H1 (cell line): ENCODE measurements at regions not wholly inside any gene's neighbourhood (a gene's known extent, or its start where the extent isn't known, plus 50 kb on each side); places are given as distances from the start of the nearest gene placed in this dataset.

Source experiments
- CTCF ChIA-PET: fragments of 300-600 bp; sonication (Branson Sonifier 250); formaldehyde crosslinking; loops from one replicate; lab custom pipeline; 2021; ENCODE audit not compliant: partially characterized antibody; lab: Charles Lee
- POLR2A ChIA-PET: fragments of 300-600 bp; sonication (Branson Sonifier 250); formaldehyde crosslinking; loops from one replicate; lab custom pipeline; 2021; ENCODE audit warnings: inconsistent platforms; ENCODE audit not compliant: partially characterized antibody; lab: Charles Lee
- DNase-seq, 2 experiments: peaks; one replicate each; pipeline versions ENCODE4 v3.0.0 to v3.0.0-alpha.2; 2010 to 2022; ENCODE audit warnings: low spot score in 2 of 2, low read depth in 1 of 2, mixed read lengths in 1 of 2
- FAIRE-seq: peaks from 2 replicates; lab custom pipeline; 2011; peaks lifted over from hg19 to GRCh38; lab: Jason Lieb, UNC
- H2AFZ ChIP-seq: 2 replicates; pipeline ENCODE4 v1.8.1; 2012; ENCODE audit warnings: low read length, inconsistent platforms
- H2AK5ac ChIP-seq: 2 replicates; pipeline ENCODE4 v1.6.1; 2013; ENCODE audit warnings: low read depth, low read length
- H2BK120ac ChIP-seq: replicated peaks from 2 replicates; pipeline ENCODE3; 2013; ENCODE audit warnings: low read depth, low read length, inconsistent platforms
- H2BK12ac ChIP-seq: 2 replicates; pipeline ENCODE4 v1.6.1; 2013; ENCODE audit warnings: low read depth, low read length
- H2BK15ac ChIP-seq: 2 replicates; pipeline ENCODE4 v1.6.1; 2013; ENCODE audit warnings: low read length
- H2BK20ac ChIP-seq: 2 replicates; pipeline ENCODE4 v1.6.1; 2013; ENCODE audit warnings: low read length
- H2BK5ac ChIP-seq: 2 replicates; pipeline ENCODE4 v1.6.1; 2013; ENCODE audit warnings: low read depth, low read length
- H3K14ac ChIP-seq: 2 replicates; pipeline ENCODE4 v1.6.1; 2013; ENCODE audit warnings: inconsistent platforms; ENCODE audit not compliant: insufficient read length
- H3K18ac ChIP-seq: 2 replicates; pipeline ENCODE4 v1.6.1; 2013; ENCODE audit warnings: low read length; ENCODE audit errors: extremely low read depth
- H3K23ac ChIP-seq: 2 replicates; pipeline ENCODE4 v1.6.1; 2013; ENCODE audit warnings: inconsistent platforms; ENCODE audit not compliant: insufficient read length
- H3K23me2 ChIP-seq: 2 replicates; pipeline ENCODE4 v1.6.1; 2013; ENCODE audit warnings: low read depth, low read length
- H3K27ac ChIP-seq: 2 replicates; pipeline ENCODE4 v1.6.1; 2011; ENCODE audit warnings: low read depth, low read length, inconsistent platforms
- H3K27me3 ChIP-seq, 4 experiments: replicated peaks in 1 of 4; 1 replicate in 1 of 4; 2 replicates in 3 of 4; pipeline versions ENCODE4 v1.6.1 to v1.8.1; 2011 to 2013; ENCODE audit warnings: low read length in 3 of 4, mild to moderate bottlenecking in 3 of 4, inconsistent platforms in 2 of 4, mixed read lengths in 2 of 4, moderate library complexity in 1 of 4; ENCODE audit not compliant: control insufficient read depth in 3 of 4, insufficient read depth in 3 of 4; ENCODE audit errors: extremely low read depth in 1 of 4
- H3K36me3 ChIP-seq, 4 experiments: 2 replicates each; pipeline versions ENCODE4 v1.6.1 to v1.8.1; 2011 to 2013; ENCODE audit warnings: mild to moderate bottlenecking in 4 of 4, low read length in 3 of 4, moderate library complexity in 2 of 4, control low read depth in 1 of 4, inconsistent platforms in 1 of 4; ENCODE audit not compliant: insufficient read depth in 4 of 4, control insufficient read depth in 2 of 4
- H3K4ac ChIP-seq: replicated peaks from 2 replicates; pipeline ENCODE3; 2013; ENCODE audit warnings: low read length, low read depth, mixed read lengths, inconsistent platforms; ENCODE audit not compliant: insufficient read length
- H3K4me1 ChIP-seq, 4 experiments: replicated peaks in 1 of 4; 1 replicate in 1 of 4; 2 replicates in 3 of 4; pipeline versions ENCODE4 v1.6.1 to v1.8.1; 2011 to 2013; ENCODE audit warnings: low read length in 3 of 4, inconsistent platforms in 2 of 4, mixed read lengths in 1 of 4; ENCODE audit not compliant: insufficient read depth in 4 of 4, control insufficient read depth in 3 of 4
- H3K4me2 ChIP-seq, 2 experiments: 2 replicates each; pipeline versions ENCODE4 v1.6.1 to v1.8.1; 2011 to 2013; ENCODE audit warnings: low read depth in 2 of 2, low read length in 2 of 2, control low read depth in 1 of 2, inconsistent platforms in 1 of 2, mild to moderate bottlenecking in 1 of 2; ENCODE audit not compliant: insufficient read depth in 1 of 2
- H3K4me3 ChIP-seq, 4 experiments: fragments of 200-600, 300-600 bp in 1 of 4; sonication (generic), shearing (Covaris generic), sonication (Bioruptor Twin) in 1 of 4; 2 replicates each; pipeline versions ENCODE4 v1.5.1 to v1.8.1; 2011 to 2016; ENCODE audit warnings: low read length in 4 of 4, low read depth in 3 of 4, control low read depth in 2 of 4, inconsistent platforms in 2 of 4, mild to moderate bottlenecking in 2 of 4, mixed read lengths in 1 of 4, moderate library complexity in 1 of 4; ENCODE audit not compliant: insufficient read depth in 2 of 4; ENCODE audit errors: extremely low read depth in 1 of 4
- H3K56ac ChIP-seq: replicated peaks from 2 replicates; pipeline ENCODE3; 2013; ENCODE audit warnings: low read depth, mild to moderate bottlenecking, mixed read lengths, low read length, inconsistent platforms; ENCODE audit not compliant: insufficient read length
- H3K79me1 ChIP-seq: 2 replicates; pipeline ENCODE4 v1.6.1; 2013; ENCODE audit warnings: low read depth, low read length, control low read depth
- H3K79me2 ChIP-seq, 2 experiments: 2 replicates each; pipeline versions ENCODE4 v1.6.1 to v1.8.1; 2012 to 2013; ENCODE audit warnings: low read length in 2 of 2, mild to moderate bottlenecking in 2 of 2, inconsistent platforms in 1 of 2; ENCODE audit not compliant: insufficient read depth in 2 of 2, control insufficient read depth in 1 of 2
- H3K9ac ChIP-seq, 4 experiments: replicated peaks in 1 of 4; 1 replicate in 1 of 4; 2 replicates in 3 of 4; pipeline versions ENCODE4 v1.6.1 to v1.8.1; 2011 to 2013; ENCODE audit warnings: low read depth in 3 of 4, low read length in 3 of 4, control low read depth in 2 of 4, mild to moderate bottlenecking in 2 of 4, moderate library complexity in 2 of 4, inconsistent platforms in 1 of 4; ENCODE audit errors: extremely low read depth in 1 of 4
- H3K9me3 ChIP-seq, 2 experiments: 2 replicates each; pipeline versions ENCODE4 v1.6.1 to v1.8.1; 2012 to 2013; ENCODE audit warnings: mild to moderate bottlenecking in 2 of 2, moderate library complexity in 2 of 2, control low read depth in 1 of 2, inconsistent platforms in 1 of 2, low read depth in 1 of 2, low read length in 1 of 2, mixed read lengths in 1 of 2; ENCODE audit not compliant: insufficient read depth in 2 of 2
- H4K20me1 ChIP-seq, 2 experiments: replicated peaks in 1 of 2; 2 replicates each; pipeline versions ENCODE3 to v1.8.1; 2011 to 2013; ENCODE audit warnings: inconsistent platforms in 2 of 2, low read length in 2 of 2, mild to moderate bottlenecking in 1 of 2; ENCODE audit not compliant: insufficient read depth in 2 of 2, control insufficient read depth in 1 of 2
- H4K5ac ChIP-seq: 2 replicates; pipeline ENCODE4 v1.6.1; 2013; ENCODE audit warnings: low read length, low read depth, mixed read lengths, inconsistent platforms; ENCODE audit not compliant: insufficient read length
- H4K8ac ChIP-seq: 2 replicates; pipeline ENCODE4 v1.8.0; 2013; ENCODE audit warnings: mild to moderate bottlenecking, moderate library complexity, low read length, inconsistent platforms; ENCODE audit not compliant: insufficient read depth; ENCODE audit errors: extremely low read depth
- H4K91ac ChIP-seq: replicated peaks from 2 replicates; pipeline ENCODE3; 2013; ENCODE audit warnings: low read length, mixed read lengths, inconsistent platforms; ENCODE audit not compliant: insufficient read length
- BCL11A ChIP-seq, 2 experiments: IDR thresholded peaks; one replicate each; pipeline ENCODE4 v1.6.1; 2011; ENCODE audit warnings: low read depth in 2 of 2, low read length in 2 of 2, mild to moderate bottlenecking in 2 of 2
- CBX5 ChIP-seq: fragments of 300-800, 300-1000 bp; sonication (generic); IDR thresholded peaks from 2 replicates; pipeline ENCODE4 v1.7.1; 2016; ENCODE audit warnings: antibody characterized with exemption, low read length, low read depth
- EGR1 ChIP-seq: IDR thresholded peaks from 2 replicates; pipeline ENCODE4 v1.6.1; 2011; ENCODE audit warnings: low read depth, low read length, borderline replicate concordance
- SUZ12 ChIP-seq: fragments of 200-600 bp; sonication (generic); IDR thresholded peaks from 2 replicates; pipeline ENCODE4 v1.6.1; 2012; ENCODE audit warnings: mild to moderate bottlenecking, inconsistent platforms, low read length, moderate library complexity, mixed read lengths
- TAF1 ChIP-seq: IDR thresholded peaks from 2 replicates; pipeline ENCODE4 v1.6.1; 2011; ENCODE audit warnings: mild to moderate bottlenecking, low read depth, low read length
- YY1 ChIP-seq: IDR thresholded peaks from 2 replicates; pipeline ENCODE4 v1.6.1; 2011; ENCODE audit warnings: low read depth, mild to moderate bottlenecking, low read length
- WGBS, 2 experiments: shearing (Covaris generic) in 1 of 2; methylation state at CpG; one replicate each; pipeline versions ENCODE4 v1.1.6 to v1.1.7; 2013 to 2015; ENCODE audit warnings: low lambda C conversion rate in 2 of 2, mixed read lengths in 2 of 2, inconsistent platforms in 1 of 2, low coverage in 1 of 2, missing lambda C conversion rate in 1 of 2; ENCODE audit not compliant: insufficient replicate concordance in 2 of 2, insufficient coverage in 1 of 2, insufficient read length in 1 of 2; ENCODE audit errors: extremely low coverage in 1 of 2, missing lambda C conversion rate in 1 of 2; 5-methylcytosine and 5-hydroxymethylcytosine counted together

- H4K8ac ChIP-seq = no peak overlapping the region
- no peak overlapping the region for H2BK15ac ChIP-seq
- no peak overlapping the region for H2BK20ac ChIP-seq
- H2AFZ ChIP-seq = 0 out of 2 replicates have a peak overlapping the region, but pooled peaks have one; percentile 81
- 87% methylated on average over 4 of the region's 4 CpGs; no CpG with 5 or more reads in 1 of the 2 experiments for WGBS, 2 experiments
- H3K36me3 ChIP-seq = no peaks in the 10 kb centered on the region
- POLR2A ChIA-PET = no interaction called here
- H3K9me3 ChIP-seq = no peaks in the 10 kb centered on the region
- CTCF ChIA-PET = interaction anchor here (0.9 to 1.7 kb wide), 3 partner anchors 32 to 540 kb away, joined by 3 to 4 read pairs (median 3); no protein-coding TSS in a partner anchor
- no peak overlapping the region for H2BK120ac ChIP-seq
- H3K4ac ChIP-seq = no peak overlapping the region
- H3K79me2 ChIP-seq = no peaks in the 10 kb centered on the region
- no peak overlapping the region for H3K14ac ChIP-seq
- H3K4me3 ChIP-seq = no peak overlapping the region
- H3K56ac ChIP-seq = no peak overlapping the region
- H4K20me1 ChIP-seq = no peaks in the 10 kb centered on the region
- no peak overlapping the region for H4K91ac ChIP-seq
- no peaks in the 10 kb centered on the region for H3K79me1 ChIP-seq
- H3K27ac ChIP-seq = no peak overlapping the region
- DNase-seq = no peak
- H3K27me3 ChIP-seq = no peaks in the 10 kb centered on the region
- H3K4me2 ChIP-seq = no peak overlapping the region
- H3K23ac ChIP-seq = no peak overlapping the region
- no peak overlapping the region for H4K5ac ChIP-seq
- no peak overlapping the region for H3K9ac ChIP-seq
- H2AK5ac ChIP-seq = no peak overlapping the region
- no peaks in the 10 kb centered on the region for H3K23me2 ChIP-seq
- no peak overlapping the region for H3K18ac ChIP-seq
- no peaks in the 10 kb centered on the region for H3K4me1 ChIP-seq
- H2BK12ac ChIP-seq = no peak overlapping the region
- no peak for FAIRE-seq
- H2BK5ac ChIP-seq = no peak overlapping the region
- no peak for TF ChIP-seq TAF1
- no peak for TF ChIP-seq SUZ12
- no peak for TF ChIP-seq BCL11A (IDR thresholded peaks at IDR 0.05; ENCODE audit: low read depth in 2 of 2, low read length in 2 of 2)
- TF ChIP-seq CBX5 = no peak
- TF ChIP-seq EGR1 = no peak
- TF ChIP-seq YY1 = no peak
Measured at GRCh38 chr2:126431136-126431535, 224.8 kb upstream of the GYPC start.
